ENCODE measurements at regions not wholly inside any gene's neighbourhood (a gene's known extent, or its start where the extent isn't known, plus 50 kb on each side); places are given as distances from the start of the nearest gene placed in this dataset.

- Histone ChIP-seq H3K36me3 (ENCODE audit: control insufficient read depth in 1 of 2, insufficient read depth in 2 of 2, low read length in 2 of 2) (no peaks in the 10 kb centered on the region), H3K9me2 (ENCODE audit: insufficient read depth) (no peaks in the 10 kb centered on the region), H3K4me2 (ENCODE audit: low read length) (no peak overlapping the region), H3K4me3 (replicated peaks in 1 of 2; ENCODE audit: low read depth in 1 of 2, low read length in 2 of 2) (no peak overlapping the region), H4K20me1 (ENCODE audit: insufficient read depth) (no peaks in the 10 kb centered on the region), H3K79me2 (ENCODE audit: insufficient read depth, low read length) (no peaks in the 10 kb centered on the region), H3K9ac (ENCODE audit: low read length) (no peak overlapping the region), H3K27me3 (ENCODE audit: insufficient read depth, low read length) (no peaks in the 10 kb centered on the region), H3K27ac (ENCODE audit: low read depth, low read length) (no peak overlapping the region), H3K4me1 (ENCODE audit: control insufficient read depth in 1 of 2, insufficient read depth in 2 of 2, low read length in 2 of 2) (peaks cover 0 to 13% of the 10 kb centered on the region in 2 experiments; a peak in 1 of 4 replicates), H2AFZ (ENCODE audit: low read depth, low read length, poor library complexity, severe bottlenecking) (no peak overlapping the region), H3K9me3 (ENCODE audit: control insufficient read depth in 1 of 2, insufficient read depth in 1 of 2, low read depth in 1 of 2, low read length in 2 of 2) (no peaks in the 10 kb centered on the region)
- DNase-seq (ENCODE audit: low read depth, low spot score) (no peak), ATAC-seq (no peak)
- ChIA-PET POLR2A (no interaction called here), RAD21 (ENCODE audit: low non-redundant PET in 1 of 2, low total read pairs in 2 of 2, uncharacterized antibody in 2 of 2, unreplicated experiment in 2 of 2) (no interaction called here), CTCF (no interaction called here)
- TF ChIP-seq ELF1 (IDR thresholded peaks at IDR 0.05; ENCODE audit: borderline replicate concordance, low read depth) (no peak), MAX (IDR thresholded peaks at IDR 0.05) (no peak), YY1 (IDR thresholded peaks at IDR 0.05; ENCODE audit: extremely low read depth, insufficient replicate concordance, low read depth, low read length) (no peak)
- BruUV-seq (replicated peaks): no TSS peak
- intact Hi-C loops (cut with micrococcal nuclease): no loop called here
These were observed 66.2 kb upstream of the SLC2A1 start for GRCh38 chr1:43024905-43025304.

GRCh38 chr1:43021547-43022474 is 63.1 kb upstream of the SLC2A1 start:
- Histone ChIP-seq H3K4me2 (ENCODE audit: low read length) (no peak overlapping the region; the same call in 1 of the 2 replicates), H3K9ac (ENCODE audit: low read length) (no peak overlapping the region), H2AFZ (ENCODE audit: low read depth, low read length, poor library complexity, severe bottlenecking) (no peak overlapping the region), H3K9me2 (ENCODE audit: insufficient read depth) (no peaks in the 10 kb centered on the region), H3K4me1 (ENCODE audit: control insufficient read depth in 1 of 2, insufficient read depth in 2 of 2, low read length in 2 of 2) (peaks cover 0 to 13% of the 10 kb centered on the region in 2 experiments; a peak in 2 of 4 replicates), H3K4me3 (replicated peaks in 1 of 2; ENCODE audit: low read depth in 1 of 2, low read length in 2 of 2) (no peak overlapping the region), H3K9me3 (ENCODE audit: control insufficient read depth in 1 of 2, insufficient read depth in 1 of 2, low read depth in 1 of 2, low read length in 2 of 2) (no peaks in the 10 kb centered on the region), H3K79me2 (ENCODE audit: insufficient read depth, low read length) (no peaks in the 10 kb centered on the region), H3K36me3 (ENCODE audit: control insufficient read depth in 1 of 2, insufficient read depth in 2 of 2, low read length in 2 of 2) (no peaks in the 10 kb centered on the region), H3K27ac (ENCODE audit: low read depth, low read length) (no peak overlapping the region), H4K20me1 (ENCODE audit: insufficient read depth) (no peaks in the 10 kb centered on the region), H3K27me3 (ENCODE audit: insufficient read depth, low read length) (no peaks in the 10 kb centered on the region)
- intact Hi-C loops (cut with micrococcal nuclease): no loop called here
- BruUV-seq (replicated peaks): no TSS peak
- CTCF ChIA-PET: no interaction called here
- TF ChIP-seq POLR2A (IDR thresholded peaks at IDR 0.05; ENCODE audit: borderline replicate concordance, extremely low read depth, insufficient read depth, insufficient read length) (no peak), CBX3 (IDR thresholded peaks at IDR 0.05; ENCODE audit: low read depth) (no peak), REST (IDR thresholded peaks at IDR 0.05; ENCODE audit: low read depth) (no peak), SP1 (IDR thresholded peaks at IDR 0.05; ENCODE audit: low read depth) (no peak), JUND (IDR thresholded peaks at IDR 0.05) (no peak), EZH2 (IDR thresholded peaks at IDR 0.05) (no peak), EZH2phosphoT487 (IDR thresholded peaks at IDR 0.05; ENCODE audit: borderline replicate concordance) (no peak), ELF1 (IDR thresholded peaks at IDR 0.05; ENCODE audit: borderline replicate concordance, low read depth) (no peak), SIN3A (IDR thresholded peaks at IDR 0.05; ENCODE audit: low read depth) (no peak)
- ATAC-seq (no peak), DNase-seq (ENCODE audit: low read depth, low spot score) (no peak)
- POLR2A ChIA-PET: no interaction called here
- RAD21 ChIA-PET (ENCODE audit: low non-redundant PET in 1 of 2, low total read pairs in 2 of 2, uncharacterized antibody in 2 of 2, unreplicated experiment in 2 of 2): no interaction called here

All from HCT116 (cell line).